ENCODE measurements at regions not wholly inside any gene's neighbourhood (a gene's known extent, or its start where the extent isn't known, plus 50 kb on each side); places are given as distances from the start of the nearest gene placed in this dataset.

DNA sequence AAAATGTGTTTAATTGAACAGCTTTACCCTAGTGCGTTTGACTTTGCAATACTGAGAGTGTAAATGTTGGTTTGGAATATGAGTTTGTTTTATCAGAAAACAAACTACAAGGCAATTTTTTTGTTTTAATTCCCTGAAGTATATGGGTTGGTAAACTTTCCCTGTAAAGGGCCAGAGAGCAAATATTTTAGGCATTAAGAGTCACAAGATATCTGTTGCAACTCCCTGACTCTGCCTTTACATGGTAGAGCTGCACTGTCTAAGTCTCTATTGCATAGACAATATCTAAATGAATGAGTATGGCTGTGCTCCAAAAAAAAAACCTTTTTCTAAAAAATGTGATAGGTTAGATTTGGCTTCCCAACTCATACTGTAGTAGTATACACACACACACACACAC is 115.1 kb upstream of the PBX1 start:
- TF ChIP-seq, protein P1, sequence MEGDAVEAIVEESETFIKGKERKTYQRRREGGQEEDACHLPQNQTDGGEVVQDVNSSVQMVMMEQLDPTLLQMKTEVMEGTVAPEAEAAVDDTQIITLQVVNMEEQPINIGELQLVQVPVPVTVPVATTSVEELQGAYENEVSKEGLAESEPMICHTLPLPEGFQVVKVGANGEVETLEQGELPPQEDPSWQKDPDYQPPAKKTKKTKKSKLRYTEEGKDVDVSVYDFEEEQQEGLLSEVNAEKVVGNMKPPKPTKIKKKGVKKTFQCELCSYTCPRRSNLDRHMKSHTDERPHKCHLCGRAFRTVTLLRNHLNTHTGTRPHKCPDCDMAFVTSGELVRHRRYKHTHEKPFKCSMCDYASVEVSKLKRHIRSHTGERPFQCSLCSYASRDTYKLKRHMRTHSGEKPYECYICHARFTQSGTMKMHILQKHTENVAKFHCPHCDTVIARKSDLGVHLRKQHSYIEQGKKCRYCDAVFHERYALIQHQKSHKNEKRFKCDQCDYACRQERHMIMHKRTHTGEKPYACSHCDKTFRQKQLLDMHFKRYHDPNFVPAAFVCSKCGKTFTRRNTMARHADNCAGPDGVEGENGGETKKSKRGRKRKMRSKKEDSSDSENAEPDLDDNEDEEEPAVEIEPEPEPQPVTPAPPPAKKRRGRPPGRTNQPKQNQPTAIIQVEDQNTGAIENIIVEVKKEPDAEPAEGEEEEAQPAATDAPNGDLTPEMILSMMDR (IDR thresholded peaks at IDR 0.05) = no peak
- TF ChIP-seq NFATC4 (CRISPR knock-in tag; IDR thresholded peaks at IDR 0.05) (no peak), SP1 (CRISPR knock-in tag; conservative IDR thresholded peaks at IDR 0.05) (no peak)
- TF ChIP-seq, protein P2, sequence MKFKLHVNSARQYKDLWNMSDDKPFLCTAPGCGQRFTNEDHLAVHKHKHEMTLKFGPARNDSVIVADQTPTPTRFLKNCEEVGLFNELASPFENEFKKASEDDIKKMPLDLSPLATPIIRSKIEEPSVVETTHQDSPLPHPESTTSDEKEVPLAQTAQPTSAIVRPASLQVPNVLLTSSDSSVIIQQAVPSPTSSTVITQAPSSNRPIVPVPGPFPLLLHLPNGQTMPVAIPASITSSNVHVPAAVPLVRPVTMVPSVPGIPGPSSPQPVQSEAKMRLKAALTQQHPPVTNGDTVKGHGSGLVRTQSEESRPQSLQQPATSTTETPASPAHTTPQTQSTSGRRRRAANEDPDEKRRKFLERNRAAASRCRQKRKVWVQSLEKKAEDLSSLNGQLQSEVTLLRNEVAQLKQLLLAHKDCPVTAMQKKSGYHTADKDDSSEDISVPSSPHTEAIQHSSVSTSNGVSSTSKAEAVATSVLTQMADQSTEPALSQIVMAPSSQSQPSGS (CRISPR knock-in tag; IDR thresholded peaks at IDR 0.05; ENCODE audit: borderline replicate concordance, low read depth) = no peak

Data from WTC11 (cell line).